CD4-positive, alpha-beta memory T cell (primary cell): ENCODE measurements at regions not wholly inside any gene's neighbourhood (a gene's known extent, or its start where the extent isn't known, plus 50 kb on each side); places are given as distances from the start of the nearest gene placed in this dataset.
"Not testable (repeated sequence)": the region's sequence is repeated elsewhere in the genome, so short reads cannot be mapped to it uniquely, and the experiment has no call there.

Source experiments
- CTCF ChIA-PET: fragments of 350-600 bp; sonication (Branson Sonifier 250); formaldehyde crosslinking; loops from one replicate; lab custom pipeline; 2021; ENCODE audit warnings: inconsistent platforms; ENCODE audit not compliant: partially characterized antibody; lab: Charles Lee
- POLR2A ChIA-PET: fragments of 350-600 bp; sonication (Branson Sonifier 250); formaldehyde crosslinking; loops from one replicate; lab custom pipeline; 2021; ENCODE audit not compliant: partially characterized antibody; lab: Charles Lee
- DNase-seq, 5 donors: peaks; one replicate each; pipeline versions ENCODE4 v3.0.0 to v3.0.0-alpha.2; 2020 to 2022; ENCODE audit warnings: mixed read lengths in 1 of 5
- H3K27ac ChIP-seq: one replicate; pipeline ENCODE4 v1.7.0; 2013; ENCODE audit warnings: low read depth, low read length
- H3K27me3 ChIP-seq: 2 replicates; pipeline ENCODE4 v1.7.0; 2013; ENCODE audit warnings: mild to moderate bottlenecking, low read length, moderate library complexity; ENCODE audit not compliant: insufficient read depth
- H3K36me3 ChIP-seq: 2 replicates; pipeline ENCODE4 v1.7.0; 2013; ENCODE audit warnings: mild to moderate bottlenecking, low read length, moderate library complexity; ENCODE audit not compliant: insufficient read depth
- H3K4me1 ChIP-seq: 2 replicates; pipeline ENCODE4 v1.7.0; 2013; ENCODE audit warnings: mild to moderate bottlenecking, low read length, moderate library complexity; ENCODE audit not compliant: insufficient read depth
- H3K4me3 ChIP-seq, 2 donors: one replicate each; pipeline ENCODE4 v1.7.0; 2013; ENCODE audit warnings: low read length in 2 of 2, mild to moderate bottlenecking in 1 of 2
- H3K9me3 ChIP-seq, 2 donors: one replicate each; pipeline ENCODE4 v1.7.0; 2013; ENCODE audit warnings: low read length in 2 of 2, control low read depth in 1 of 2; ENCODE audit not compliant: control insufficient read depth in 1 of 2
- H3K27ac Mint-ChIP-seq, 7 donors: one replicate each; pipeline ENCODE4 v1.8.0; 2020 to 2021; ENCODE audit warnings: mixed read lengths in 7 of 7, mild to moderate bottlenecking in 6 of 7, inconsistent platforms in 3 of 7, moderate library complexity in 3 of 7
- H3K27me3 Mint-ChIP-seq, 2 donors: one replicate each; pipeline ENCODE4 v1.8.0; 2020 to 2021; ENCODE audit warnings: mixed read lengths in 2 of 2
- H3K36me3 Mint-ChIP-seq, 2 donors: one replicate each; pipeline ENCODE4 v1.8.0; 2020 to 2021; ENCODE audit warnings: mixed read lengths in 2 of 2, inconsistent platforms in 1 of 2, mild to moderate bottlenecking in 1 of 2
- H3K4me1 Mint-ChIP-seq, 4 donors: one replicate each; pipeline ENCODE4 v1.8.0; 2020 to 2021; ENCODE audit warnings: mixed read lengths in 4 of 4, mild to moderate bottlenecking in 1 of 4
- H3K4me3 Mint-ChIP-seq, 8 donors: one replicate each; pipeline ENCODE4 v1.8.0; 2020 to 2021; ENCODE audit warnings: mixed read lengths in 8 of 8, mild to moderate bottlenecking in 7 of 8, moderate library complexity in 6 of 8, inconsistent platforms in 3 of 8
- H3K9me3 Mint-ChIP-seq, 8 donors: one replicate each; pipeline ENCODE4 v1.8.0; 2020 to 2021; ENCODE audit warnings: mixed read lengths in 8 of 8, mild to moderate bottlenecking in 5 of 8, inconsistent platforms in 3 of 8, moderate library complexity in 1 of 8
- intact Hi-C: fragments of 100-400 bp; cut with micrococcal nuclease; formaldehyde crosslinking; loops from one replicate; pipeline ENCODE4 v1.15.1; 2023

- Histone ChIP-seq H3K4me3 (no peak overlapping the region), H3K9me3 (no peaks in the 10 kb centered on the region), H3K4me1 (no peaks in the 10 kb centered on the region), H3K27me3 (no peaks in the 10 kb centered on the region), H3K36me3 (no peaks in the 10 kb centered on the region), H3K27ac (no peak overlapping the region)
- CTCF ChIA-PET, result no interaction called here
- Mint-ChIP-seq H3K36me3 (no peaks in the 10 kb centered on the region), H3K27ac (no peak overlapping the region), H3K27me3 (no peaks in the 10 kb centered on the region), H3K4me1 (no peaks in the 10 kb centered on the region), H3K4me3 (no peak overlapping the region), H3K9me3 (no peaks in the 10 kb centered on the region)
- POLR2A ChIA-PET, result no interaction called here
- intact Hi-C loops, result no loop called here
- DNase-seq, result no peak
These were observed 340.1 kb downstream of the EIPR1 start for GRCh38 chr2:3037196-3038194.

DNA sequence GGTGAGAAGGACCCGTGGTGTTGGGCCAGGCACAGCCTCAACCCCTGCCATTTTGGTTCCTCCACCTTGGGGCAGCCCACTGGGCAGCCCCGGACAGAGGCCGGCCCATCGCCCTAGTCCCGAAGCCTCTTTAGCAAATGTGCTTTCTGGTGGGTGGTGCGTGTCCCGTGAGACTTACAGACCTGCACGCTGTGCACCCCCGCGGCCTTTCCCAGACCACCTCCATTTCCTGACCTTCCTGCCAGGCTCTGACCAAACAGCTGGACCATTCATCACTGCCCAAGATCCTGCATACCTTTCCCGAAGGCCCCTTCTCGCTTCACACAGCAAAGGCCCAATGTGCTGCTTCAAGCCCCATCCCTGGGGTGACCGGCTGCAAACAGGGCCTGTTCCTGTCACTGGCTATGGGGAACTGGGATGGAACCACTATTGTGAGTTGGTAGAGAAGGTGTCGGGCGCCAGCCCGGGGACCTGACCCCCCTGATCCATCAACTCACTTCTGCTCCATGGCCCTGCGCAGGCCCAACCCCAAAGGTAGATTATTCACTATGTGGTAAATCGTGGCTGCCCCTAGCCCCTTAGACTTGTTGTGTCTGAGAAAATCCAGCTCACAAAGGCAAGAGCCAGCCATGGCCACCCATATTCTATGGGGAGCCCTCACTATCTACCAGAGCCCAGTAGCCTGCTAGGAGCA is 341.0 kb downstream of the EIPR1 start:
- POLR2A ChIA-PET, result no interaction called here
- no peaks in the 10 kb centered on the region for H3K36me3 ChIP-seq

GRCh38 chr2:3035385-3036050 is 342.1 kb downstream of the EIPR1 start:
- Mint-ChIP-seq H3K27me3 (no peaks in the 10 kb centered on the region), H3K27ac (no peak overlapping the region), H3K9me3 (peaks cover 0 to 4% (median 0%) of the 10 kb centered on the region in 8 donors), H3K4me1 (no peaks in the 10 kb centered on the region), H3K4me3 (no peak overlapping the region), H3K36me3 (no peaks in the 10 kb centered on the region)
- Histone ChIP-seq H3K27me3 (no peaks in the 10 kb centered on the region), H3K27ac (no peak overlapping the region), H3K36me3 (no peaks in the 10 kb centered on the region), H3K9me3 (no peaks in the 10 kb centered on the region), H3K4me1 (no peaks in the 10 kb centered on the region), H3K4me3 (no peak overlapping the region)
- intact Hi-C loops, result no loop called here
- no peak for DNase-seq
- ChIA-PET CTCF (no interaction called here), POLR2A (no interaction called here)

More for the DNA sequence above, 341.0 kb downstream of the EIPR1 start:
- Mint-ChIP-seq H3K27ac (no peak overlapping the region), H3K36me3 (no peaks in the 10 kb centered on the region), H3K4me1 (no peaks in the 10 kb centered on the region), H3K27me3 (no peaks in the 10 kb centered on the region), H3K9me3 (peaks cover 0 to 4% (median 0%) of the 10 kb centered on the region in 8 donors), H3K4me3 (no peak overlapping the region)
- intact Hi-C loops, result no loop called here
- no peaks in the 10 kb centered on the region for H3K27me3 ChIP-seq
- no peak overlapping the region for H3K27ac ChIP-seq
- DNase-seq, result no peak
- no peak overlapping the region for H3K4me3 ChIP-seq
- H3K9me3 ChIP-seq, result no peaks in the 10 kb centered on the region
- CTCF ChIA-PET, result no interaction called here
- H3K4me1 ChIP-seq, result no peaks in the 10 kb centered on the region

DNA sequence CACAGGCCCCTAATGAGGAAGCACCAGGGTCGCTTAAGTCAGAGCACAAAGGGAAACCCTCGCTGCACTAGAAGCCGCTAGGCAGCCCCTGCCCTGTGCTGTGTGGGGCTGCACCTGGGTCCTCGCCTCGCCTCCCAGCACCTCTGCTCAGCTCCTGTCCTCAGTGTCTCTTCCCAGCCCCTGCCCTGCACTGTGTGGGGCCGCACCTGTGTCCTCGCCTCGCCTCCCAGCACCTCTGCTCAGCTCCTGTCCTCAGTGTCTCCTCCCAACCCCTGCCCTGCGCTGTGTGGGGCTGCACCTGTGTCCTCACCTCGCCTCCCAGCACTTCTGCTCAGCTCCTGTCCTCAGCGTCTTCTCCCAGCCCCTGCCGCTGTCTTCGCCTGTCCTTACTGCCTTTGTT is 342.8 kb downstream of the EIPR1 start:
- Mint-ChIP-seq H3K27me3 (no peaks in the 10 kb centered on the region), H3K9me3 (peaks cover 0 to 4% (median 0%) of the 10 kb centered on the region in 8 donors), H3K4me3 (no peak overlapping the region), H3K27ac (no peak overlapping the region), H3K4me1 (no peaks in the 10 kb centered on the region), H3K36me3 (no peaks in the 10 kb centered on the region)
- no peak overlapping the region for H3K27ac ChIP-seq
- H3K27me3 ChIP-seq, result no peaks in the 10 kb centered on the region
- ChIA-PET CTCF (no interaction called here), POLR2A (no interaction called here)
- no peaks in the 10 kb centered on the region for H3K4me1 ChIP-seq
- intact Hi-C loops, result no loop called here
- no peak overlapping the region for H3K4me3 ChIP-seq
- DNase-seq, result no peak
- H3K36me3 ChIP-seq, result no peaks in the 10 kb centered on the region
- no peaks in the 10 kb centered on the region for H3K9me3 ChIP-seq

DNA sequence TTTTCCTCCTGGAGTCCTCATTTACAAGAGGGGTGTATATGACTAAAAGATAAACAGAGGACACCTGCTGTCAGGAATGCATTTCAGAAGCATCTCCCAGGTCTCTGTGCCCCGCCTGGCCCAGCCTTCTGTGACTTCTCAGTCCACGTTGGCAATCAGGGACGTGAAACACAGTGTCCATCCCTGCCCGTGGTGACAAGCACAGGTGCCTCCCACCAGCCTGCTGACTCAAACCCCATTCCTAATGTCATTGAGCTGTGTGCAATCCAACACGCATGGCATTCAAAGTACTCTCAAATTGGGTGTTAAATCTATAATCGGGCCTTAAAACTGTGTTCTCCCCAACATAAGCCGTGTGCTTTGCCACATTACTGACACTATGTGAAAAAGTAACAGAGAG is 343.2 kb downstream of the EIPR1 start:
- Mint-ChIP-seq H3K9me3 (peaks cover 0 to 4% (median 0%) of the 10 kb centered on the region in 8 donors), H3K4me1 (no peaks in the 10 kb centered on the region), H3K36me3 (no peaks in the 10 kb centered on the region), H3K4me3 (no peak overlapping the region), H3K27ac (no peak overlapping the region), H3K27me3 (no peaks in the 10 kb centered on the region)
- Histone ChIP-seq H3K36me3 (no peaks in the 10 kb centered on the region), H3K27ac (no peak overlapping the region), H3K9me3 (no peaks in the 10 kb centered on the region), H3K4me1 (no peaks in the 10 kb centered on the region), H3K27me3 (no peaks in the 10 kb centered on the region), H3K4me3 (no peak overlapping the region)
- no peak for DNase-seq
- POLR2A ChIA-PET, result no interaction called here
- intact Hi-C loops, result no loop called here
- CTCF ChIA-PET, result no interaction called here

DNA sequence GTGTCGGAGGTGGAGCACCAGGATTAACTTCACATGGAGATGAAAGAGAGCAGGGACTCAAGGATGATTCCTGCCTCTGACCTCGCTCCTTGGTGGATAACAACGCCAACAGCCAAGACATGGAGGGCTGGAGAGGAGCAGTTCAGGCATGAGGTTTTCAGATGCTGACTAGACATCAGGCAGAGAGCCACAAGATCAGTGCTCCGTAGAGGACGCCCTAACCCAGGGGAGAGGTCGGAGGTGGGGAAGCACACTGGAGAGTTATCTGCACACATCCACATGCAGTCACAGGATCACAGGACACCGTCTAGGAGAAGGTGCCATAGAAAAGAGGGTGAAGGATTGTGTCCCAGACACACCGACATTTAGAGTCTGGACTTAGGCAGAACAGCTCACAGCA is 344.3 kb downstream of the EIPR1 start:
- Mint-ChIP-seq H3K9me3 (peaks cover 0 to 4% (median 0%) of the 10 kb centered on the region in 8 donors), H3K4me1 (no peaks in the 10 kb centered on the region)
- intact Hi-C loops, result no loop called here

GRCh38 chr2:3030791-3031190 is 346.8 kb downstream of the EIPR1 start:
- H3K9me3 ChIP-seq, H3K4me3 ChIP-seq, H3K27me3 ChIP-seq, intact Hi-C loops, H3K4me1 Mint-ChIP-seq, H3K36me3 ChIP-seq, H3K9me3 Mint-ChIP-seq, POLR2A ChIA-PET, H3K27ac Mint-ChIP-seq, H3K4me3 Mint-ChIP-seq, H3K27me3 Mint-ChIP-seq, DNase-seq, CTCF ChIA-PET, H3K36me3 Mint-ChIP-seq, H3K4me1 ChIP-seq, H3K27ac ChIP-seq: not testable (repeated sequence)

More for the DNA sequence above, 344.3 kb downstream of the EIPR1 start:
- Histone ChIP-seq H3K9me3 (no peaks in the 10 kb centered on the region), H3K4me3 (no peak overlapping the region), H3K36me3 (no peaks in the 10 kb centered on the region), H3K27me3 (no peaks in the 10 kb centered on the region), H3K4me1 (no peaks in the 10 kb centered on the region), H3K27ac (no peak overlapping the region)
- no peak overlapping the region for H3K27ac Mint-ChIP-seq
- no peak overlapping the region for H3K4me3 Mint-ChIP-seq
- POLR2A ChIA-PET, result no interaction called here
- no peaks in the 10 kb centered on the region for H3K36me3 Mint-ChIP-seq
- DNase-seq, result no peak
- no peaks in the 10 kb centered on the region for H3K27me3 Mint-ChIP-seq
- CTCF ChIA-PET, result no interaction called here
